ENCODE measurements at regions not wholly inside any gene's neighbourhood (a gene's known extent, or its start where the extent isn't known, plus 50 kb on each side); places are given as distances from the start of the nearest gene placed in this dataset.
"Not testable (repeated sequence)": the region's sequence is repeated elsewhere in the genome, so short reads cannot be mapped to it uniquely, and the experiment has no call there.

DNA sequence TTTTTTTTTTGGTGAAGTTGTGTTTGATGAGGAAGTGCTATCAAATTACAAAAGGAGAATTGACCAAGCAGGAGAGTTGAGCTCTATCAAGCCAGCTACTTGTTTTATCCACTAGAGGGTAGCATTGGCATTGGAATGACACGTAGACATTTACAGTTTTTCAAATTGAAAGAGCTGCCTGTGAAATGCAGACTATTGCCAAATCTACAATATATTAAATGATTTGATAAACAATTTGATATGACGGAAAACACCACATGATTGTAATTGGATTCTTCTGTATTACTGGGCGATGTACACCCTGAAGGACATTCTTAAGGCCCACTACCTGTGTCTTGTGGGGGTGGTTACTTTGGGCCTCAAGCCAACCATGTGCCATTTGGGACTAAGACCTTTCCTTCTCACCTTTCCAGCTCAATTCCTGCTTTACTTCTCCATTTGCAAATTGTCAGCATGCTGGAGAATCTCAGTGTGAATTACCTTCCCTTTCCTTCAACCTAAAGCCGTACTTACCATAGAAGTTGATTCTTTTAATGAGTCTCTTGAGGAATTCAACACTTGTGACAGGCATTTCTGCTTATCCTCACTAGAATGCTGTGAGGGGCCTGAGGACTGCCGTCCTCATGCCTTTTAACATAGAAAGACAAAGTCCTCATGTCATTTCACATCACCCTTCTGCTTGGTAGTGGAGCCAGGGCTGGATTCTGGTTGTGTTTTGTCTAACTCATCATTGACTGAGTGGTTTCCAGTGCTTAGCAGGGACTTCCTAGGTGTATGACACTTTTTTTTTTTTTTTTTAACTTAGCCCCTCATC lies 134.8 kb upstream of the THUMPD2 start:
- ChIA-PET CTCF (interaction anchor here (0.6 to 5.1 kb wide), 20 partner anchors 9 to 1868 kb away, joined by 3 to 50 read pairs (median 4); no protein-coding TSS in a partner anchor), POLR2A (no interaction called here)
- peaks cover 14% of the 10 kb centered on the region for H3K4me1 Mint-ChIP-seq
- no peaks in the 10 kb centered on the region for H3K36me3 Mint-ChIP-seq (ENCODE audit: low read depth)
- no peak overlapping the region for H3K4me3 Mint-ChIP-seq
- H3K27me3 Mint-ChIP-seq: peaks cover 12% of the 10 kb centered on the region
- no peaks in the 10 kb centered on the region for H3K9me3 Mint-ChIP-seq
- no peak for DNase-seq
- no peak overlapping the region for H3K27ac Mint-ChIP-seq

GRCh38 chr2:39902103-39902502 lies 123.0 kb upstream of the THUMPD2 start:
- Mint-ChIP-seq H3K4me1 (no peaks in the 10 kb centered on the region), H3K27ac (no peak overlapping the region), H3K36me3 (ENCODE audit: low read depth) (no peaks in the 10 kb centered on the region), H3K27me3 (peaks cover 5% of the 10 kb centered on the region), H3K9me3 (no peaks in the 10 kb centered on the region), H3K4me3 (no peak overlapping the region)
- ChIA-PET POLR2A (no interaction called here), CTCF (no interaction called here)
- no peak for DNase-seq

- POLR2A ChIA-PET: no interaction called here
- H3K9me3 Mint-ChIP-seq: no peaks in the 10 kb centered on the region
Observed at GRCh38 chr2:39898934-39899333, 119.9 kb upstream of the THUMPD2 start.

GRCh38 chr2:39897273-39897672 lies 118.2 kb upstream of the THUMPD2 start:
- Mint-ChIP-seq H3K36me3 (ENCODE audit: low read depth) (no peaks in the 10 kb centered on the region), H3K4me3 (no peak overlapping the region), H3K27me3 (no peaks in the 10 kb centered on the region), H3K9me3 (no peaks in the 10 kb centered on the region), H3K4me1 (no peaks in the 10 kb centered on the region), H3K27ac (no peak overlapping the region)
- CTCF ChIA-PET: no interaction called here
- DNase-seq: no peak
- POLR2A ChIA-PET: no interaction called here

More at GRCh38 chr2:39898934-39899333, 119.9 kb upstream of the THUMPD2 start:
- CTCF ChIA-PET: no interaction called here
- Mint-ChIP-seq H3K27me3 (peaks cover 3% of the 10 kb centered on the region), H3K4me1 (no peaks in the 10 kb centered on the region), H3K4me3 (no peak overlapping the region), H3K27ac (no peak overlapping the region), H3K36me3 (ENCODE audit: low read depth) (no peaks in the 10 kb centered on the region)
- DNase-seq: no peak

DNA sequence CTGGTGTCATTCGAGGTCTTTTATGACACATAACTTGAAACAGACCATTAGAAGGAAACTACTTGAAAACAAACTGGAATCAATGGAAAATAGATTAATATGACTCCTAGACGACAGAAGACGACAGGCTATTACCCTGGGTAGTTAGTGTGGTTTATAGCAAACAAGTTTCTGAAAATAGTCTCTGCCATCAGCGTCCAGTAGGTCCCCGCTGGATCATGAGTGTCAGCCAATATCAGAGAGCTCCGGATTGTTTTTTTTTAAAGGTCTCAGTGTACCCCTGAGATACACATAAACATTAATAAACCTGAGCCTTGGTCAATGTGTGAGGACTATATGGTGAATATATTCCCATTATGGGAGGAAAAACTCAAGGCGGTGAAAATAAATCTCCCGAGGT lies 115.0 kb upstream of the THUMPD2 start:
- ChIA-PET CTCF (no interaction called here), POLR2A (no interaction called here)
- Mint-ChIP-seq H3K27me3 (peaks cover 2% of the 10 kb centered on the region), H3K4me3 (no peak overlapping the region), H3K36me3 (ENCODE audit: low read depth) (no peaks in the 10 kb centered on the region), H3K4me1 (no peaks in the 10 kb centered on the region), H3K9me3 (no peaks in the 10 kb centered on the region), H3K27ac (no peak overlapping the region)
- DNase-seq: no peak

DNA sequence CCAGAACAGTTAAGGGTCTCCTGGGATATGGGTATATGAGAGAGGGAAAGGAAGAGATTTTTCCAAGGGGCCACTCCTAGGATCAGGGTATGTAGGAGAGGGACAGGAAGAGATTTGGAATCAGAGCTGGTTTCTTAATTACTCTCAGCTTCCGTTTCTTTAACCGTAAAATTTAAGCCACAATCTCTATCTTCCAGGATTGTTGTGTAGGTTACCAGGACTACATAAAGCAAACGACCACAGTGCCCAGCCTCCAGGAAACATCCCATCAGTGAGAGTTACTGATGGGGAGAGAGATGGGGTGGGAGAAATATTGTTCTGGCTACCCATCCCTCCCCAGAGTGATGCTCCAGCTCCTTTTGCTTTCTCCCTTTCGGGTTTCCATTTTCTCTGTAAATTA lies 114.6 kb upstream of the THUMPD2 start:
- CTCF ChIA-PET: no interaction called here
- H3K27me3 Mint-ChIP-seq: peaks cover 2% of the 10 kb centered on the region
- POLR2A ChIA-PET: no interaction called here
- H3K9me3 Mint-ChIP-seq: no peaks in the 10 kb centered on the region
- H3K4me1 Mint-ChIP-seq: no peaks in the 10 kb centered on the region
- H3K27ac Mint-ChIP-seq: no peak overlapping the region
- DNase-seq: no peak
- H3K36me3 Mint-ChIP-seq (ENCODE audit: low read depth): no peaks in the 10 kb centered on the region
- H3K4me3 Mint-ChIP-seq: no peak overlapping the region

GRCh38 chr2:39881948-39882347 lies 102.9 kb upstream of the THUMPD2 start:
- ChIA-PET CTCF (no interaction called here), POLR2A (no interaction called here)
- no peak overlapping the region for H3K4me3 Mint-ChIP-seq
- H3K27me3 Mint-ChIP-seq: no peaks in the 10 kb centered on the region
- peaks cover 4% of the 10 kb centered on the region for H3K9me3 Mint-ChIP-seq
- DNase-seq: no peak
- H3K27ac Mint-ChIP-seq: no peak overlapping the region
- H3K4me1 Mint-ChIP-seq: no peaks in the 10 kb centered on the region
- H3K36me3 Mint-ChIP-seq (ENCODE audit: low read depth): no peaks in the 10 kb centered on the region

DNA sequence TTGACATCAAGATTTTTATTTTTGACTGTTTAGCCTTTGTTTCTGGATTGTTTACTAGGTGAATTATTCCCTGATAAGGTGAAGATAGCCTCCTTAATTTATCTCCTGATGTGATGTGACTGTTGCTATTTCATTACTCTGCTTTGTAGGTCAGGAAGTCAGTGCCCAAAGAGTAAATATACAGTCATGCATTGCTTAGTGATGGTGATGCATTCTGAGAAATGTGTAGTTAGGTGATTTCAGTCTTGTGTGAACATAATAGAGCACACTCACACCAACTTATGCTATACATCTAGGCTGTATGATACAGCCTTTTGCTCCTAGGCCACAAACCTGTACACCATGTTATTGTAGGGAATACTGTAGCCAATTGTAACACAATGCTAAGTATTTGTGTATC lies 102.4 kb upstream of the THUMPD2 start:
- Mint-ChIP-seq H3K27me3 (no peaks in the 10 kb centered on the region), H3K27ac (no peak overlapping the region), H3K36me3 (ENCODE audit: low read depth) (no peaks in the 10 kb centered on the region), H3K4me3 (no peak overlapping the region), H3K9me3 (peaks cover 4% of the 10 kb centered on the region), H3K4me1 (no peaks in the 10 kb centered on the region)
- no peak for DNase-seq
- ChIA-PET POLR2A (no interaction called here), CTCF (no interaction called here)

DNA sequence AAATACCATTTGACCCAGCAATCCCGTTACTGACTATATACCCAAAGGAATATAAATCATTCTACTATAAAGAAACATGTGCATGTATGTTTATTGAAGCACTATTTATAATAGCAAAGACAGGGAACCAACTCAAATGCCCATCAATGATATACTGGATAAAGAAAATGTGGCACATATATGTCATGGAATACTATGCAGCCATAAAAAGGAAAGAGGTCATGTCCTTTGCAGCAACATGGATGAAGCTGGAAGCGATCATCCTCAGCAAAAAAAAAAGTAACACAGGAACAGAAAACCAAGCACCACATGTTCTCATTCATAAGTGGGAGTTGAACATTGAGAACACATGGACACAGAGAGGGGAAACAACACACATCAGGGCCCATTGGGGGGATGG lies 99.9 kb upstream of the THUMPD2 start:
- H3K27me3 Mint-ChIP-seq; POLR2A ChIA-PET; CTCF ChIA-PET; DNase-seq; H3K4me3 Mint-ChIP-seq; H3K4me1 Mint-ChIP-seq; H3K27ac Mint-ChIP-seq; H3K36me3 Mint-ChIP-seq (ENCODE audit: low read depth); H3K9me3 Mint-ChIP-seq: not testable (repeated sequence)

- no peak overlapping the region for H3K4me3 Mint-ChIP-seq
- DNase-seq: no peak
- ChIA-PET POLR2A (no interaction called here), CTCF (no interaction called here)
- H3K27ac Mint-ChIP-seq: no peak overlapping the region
- H3K27me3 Mint-ChIP-seq: no peaks in the 10 kb centered on the region
- H3K4me1 Mint-ChIP-seq: no peaks in the 10 kb centered on the region
- H3K36me3 Mint-ChIP-seq (ENCODE audit: low read depth): no peaks in the 10 kb centered on the region
- peaks cover 4% of the 10 kb centered on the region for H3K9me3 Mint-ChIP-seq
Observed at GRCh38 chr2:39875914-39876267, 96.8 kb upstream of the THUMPD2 start.

DNA sequence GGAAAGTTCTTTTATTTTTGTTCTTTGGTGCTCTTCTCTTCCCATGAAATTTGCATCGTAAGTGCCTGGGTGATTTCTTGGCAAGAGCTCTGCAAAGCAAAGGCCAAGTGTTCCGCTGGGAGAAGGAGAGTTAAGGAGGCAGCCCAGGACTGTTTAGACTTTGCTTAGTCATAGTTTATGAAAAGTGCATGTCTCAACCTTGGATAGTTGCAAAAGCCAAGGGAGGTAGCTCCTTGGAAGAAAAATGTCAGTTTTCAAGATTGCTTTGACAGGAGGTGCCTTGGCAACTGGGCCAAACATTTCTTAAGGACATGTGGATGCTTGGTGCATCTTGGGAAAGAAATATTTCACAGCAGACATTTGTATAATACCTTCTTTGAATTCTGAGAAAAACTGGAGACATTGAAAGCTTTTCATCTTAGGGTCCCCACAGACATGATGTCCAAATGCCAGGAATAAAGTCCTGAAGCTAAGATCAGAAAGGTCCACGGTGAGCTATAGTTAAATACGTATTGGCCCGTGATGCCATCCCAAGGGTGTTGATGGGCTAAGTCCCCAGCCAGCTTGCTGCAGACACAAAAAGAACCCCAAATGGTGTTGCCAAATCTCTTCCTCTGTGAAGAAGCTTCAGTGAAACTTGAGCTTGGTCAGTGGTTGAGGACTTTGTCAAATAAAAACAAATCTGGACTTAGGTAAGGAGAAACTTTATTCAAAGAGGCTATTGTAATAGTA lies 96.3 kb upstream of the THUMPD2 start:
- H3K27me3 Mint-ChIP-seq: no peaks in the 10 kb centered on the region
- peaks cover 2% of the 10 kb centered on the region for H3K9me3 Mint-ChIP-seq
- no peak overlapping the region for H3K4me3 Mint-ChIP-seq
- DNase-seq: no peak
- no peak overlapping the region for H3K27ac Mint-ChIP-seq
- ChIA-PET CTCF (no interaction called here), POLR2A (no interaction called here)
- H3K36me3 Mint-ChIP-seq (ENCODE audit: low read depth): no peaks in the 10 kb centered on the region
- H3K4me1 Mint-ChIP-seq: no peaks in the 10 kb centered on the region

DNA sequence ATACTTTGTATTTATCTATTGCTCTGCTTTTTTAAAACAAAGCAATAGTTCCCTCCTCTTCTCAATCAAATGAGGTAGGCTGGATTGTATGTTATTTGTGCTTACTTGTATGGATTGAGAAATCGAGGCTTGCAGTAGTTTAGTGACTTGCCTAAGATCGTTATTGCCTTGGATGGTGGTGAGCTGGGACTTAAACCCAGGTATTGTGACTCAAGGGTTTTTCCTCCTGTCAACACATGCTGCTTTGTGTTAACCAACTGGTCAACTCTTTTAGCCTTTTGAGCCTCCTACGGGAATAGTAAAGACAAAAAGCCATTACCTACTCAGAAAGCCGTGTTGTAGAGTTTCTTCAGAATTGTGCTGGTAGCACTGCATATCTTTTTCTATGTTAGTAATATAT lies 95.2 kb upstream of the THUMPD2 start:
- Mint-ChIP-seq H3K4me3 (no peak overlapping the region), H3K9me3 (peaks cover 2% of the 10 kb centered on the region), H3K4me1 (no peaks in the 10 kb centered on the region), H3K27ac (no peak overlapping the region), H3K27me3 (no peaks in the 10 kb centered on the region), H3K36me3 (ENCODE audit: low read depth) (no peaks in the 10 kb centered on the region)
- POLR2A ChIA-PET: no interaction called here
- CTCF ChIA-PET: no interaction called here
- DNase-seq: no peak

DNA sequence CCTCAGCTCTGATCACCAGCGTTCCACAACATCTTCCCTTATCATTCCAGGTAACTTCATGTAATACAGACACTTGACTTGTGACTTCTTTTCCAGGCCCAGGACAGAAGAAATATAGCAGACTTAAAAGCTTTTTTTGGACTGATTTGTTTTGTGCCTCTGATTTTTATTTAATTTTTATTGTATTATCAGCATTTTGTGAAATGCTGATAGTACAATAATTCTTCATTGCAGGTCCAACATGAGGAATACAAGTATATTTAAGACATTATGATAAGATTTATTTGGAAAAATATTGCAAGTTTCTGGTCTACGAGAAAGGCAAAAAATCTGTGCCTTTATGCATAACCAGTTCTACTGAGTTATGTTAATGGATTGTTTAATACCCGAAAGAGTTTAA lies 94.5 kb upstream of the THUMPD2 start:
- Mint-ChIP-seq H3K4me3 (no peak overlapping the region), H3K27ac (no peak overlapping the region), H3K4me1 (no peaks in the 10 kb centered on the region), H3K36me3 (ENCODE audit: low read depth) (no peaks in the 10 kb centered on the region), H3K27me3 (no peaks in the 10 kb centered on the region), H3K9me3 (no peaks in the 10 kb centered on the region)
- ChIA-PET POLR2A (no interaction called here), CTCF (no interaction called here)
- DNase-seq: no peak

DNA sequence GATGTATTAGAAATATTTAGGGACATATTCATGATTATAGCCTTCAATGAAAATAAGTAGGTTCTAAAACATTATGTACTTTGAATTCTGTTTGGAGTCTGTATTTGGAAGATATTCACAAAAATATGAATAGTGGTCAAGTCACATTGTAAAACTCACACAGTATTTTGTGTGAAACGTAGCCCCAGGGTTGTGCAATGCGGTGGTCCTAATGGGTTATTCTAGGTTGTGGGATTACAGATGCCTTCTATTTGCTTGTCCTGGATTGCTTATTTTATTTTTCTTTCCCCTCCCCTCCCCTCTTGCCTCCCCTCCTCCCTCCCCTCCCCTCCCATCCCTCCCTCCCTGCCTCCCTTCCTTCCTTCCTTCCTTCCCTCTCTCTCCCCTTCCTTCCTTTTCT lies 93.7 kb upstream of the THUMPD2 start:
- Mint-ChIP-seq H3K9me3 (no peaks in the 10 kb centered on the region), H3K36me3 (ENCODE audit: low read depth) (no peaks in the 10 kb centered on the region), H3K4me3 (no peak overlapping the region), H3K27ac (no peak overlapping the region), H3K27me3 (no peaks in the 10 kb centered on the region), H3K4me1 (no peaks in the 10 kb centered on the region)
- DNase-seq: no peak
- CTCF ChIA-PET: interaction anchor here (0.6 kb wide), 1 partner anchor 93 kb away, joined by 3 read pairs; no protein-coding TSS in a partner anchor
- POLR2A ChIA-PET: no interaction called here

All from activated CD4-positive, alpha-beta memory T cell treated with anti-CD3 and anti-CD28 coated beads, Interleukin-2, amount 10 ng/mL, durations not matched to agents 7 days and 5 days (primary cell).